Ramos (cell line): ENCODE measurements at regions not wholly inside any gene's neighbourhood (a gene's known extent, or its start where the extent isn't known, plus 50 kb on each side); places are given as distances from the start of the nearest gene placed in this dataset.
"Not testable (repeated sequence)": the region's sequence is repeated elsewhere in the genome, so short reads cannot be mapped to it uniquely, and the experiment has no call there.

Experiments used
- in situ Hi-C: fragments of 300-500 bp; cut with MboI; formaldehyde crosslinking; loops from one replicate; pipeline ENCODE4 v1.14.3; 2022; ENCODE audit warnings: low sequenced_read_pairs; ENCODE audit not compliant: unreplicated experiment

GRCh38 chr10:78417425-78418370 is 384.0 kb downstream of the RPS24 start:
- in situ Hi-C loops: no loop called here

- in situ Hi-C loops: no loop called here
These were observed 386.0 kb downstream of the RPS24 start for GRCh38 chr10:78419481-78420265.

GRCh38 chr10:78420946-78421735 is 387.5 kb downstream of the RPS24 start:
- in situ Hi-C loops: no loop called here

DNA sequence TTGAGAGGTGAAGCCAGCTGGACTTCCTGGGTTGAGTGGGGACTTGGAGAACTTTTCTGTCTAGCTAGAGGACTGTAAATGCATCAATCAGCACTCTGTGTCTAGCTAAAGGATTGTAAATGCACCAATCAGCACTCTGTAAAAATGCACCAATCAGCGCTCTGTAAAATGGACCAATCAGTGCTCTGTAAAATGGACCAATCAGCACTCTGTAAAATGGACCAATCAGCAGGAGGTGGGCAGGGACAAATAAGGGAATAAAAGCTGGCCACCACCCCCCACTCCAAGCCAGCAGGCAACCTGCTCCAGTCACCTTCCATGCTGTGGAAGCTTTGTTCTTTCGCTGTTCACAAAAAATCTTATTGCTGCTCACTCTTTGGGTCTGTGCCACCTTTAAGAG is 390.4 kb downstream of the RPS24 start:
- in situ Hi-C loops: not testable (repeated sequence)

DNA sequence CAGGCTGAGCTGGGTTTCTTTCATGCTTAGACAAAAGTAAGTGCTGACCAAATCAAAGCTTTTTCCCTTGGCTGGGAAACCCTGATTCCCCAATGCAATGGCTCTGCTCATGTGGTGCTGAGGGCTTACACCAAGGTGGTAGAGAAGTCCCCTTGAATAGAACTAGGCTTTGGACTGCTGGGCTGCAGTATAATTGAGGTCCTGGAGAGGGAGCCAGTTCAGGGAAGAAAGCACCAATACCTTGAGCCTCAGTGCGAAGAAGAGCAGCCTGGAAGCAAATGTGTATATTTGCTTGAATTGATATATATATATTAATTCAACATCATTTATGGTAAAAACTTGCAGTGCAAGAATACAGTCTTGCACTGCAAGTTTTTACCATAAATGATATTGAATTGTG is 391.1 kb downstream of the RPS24 start:
- in situ Hi-C loops: no loop called here

DNA sequence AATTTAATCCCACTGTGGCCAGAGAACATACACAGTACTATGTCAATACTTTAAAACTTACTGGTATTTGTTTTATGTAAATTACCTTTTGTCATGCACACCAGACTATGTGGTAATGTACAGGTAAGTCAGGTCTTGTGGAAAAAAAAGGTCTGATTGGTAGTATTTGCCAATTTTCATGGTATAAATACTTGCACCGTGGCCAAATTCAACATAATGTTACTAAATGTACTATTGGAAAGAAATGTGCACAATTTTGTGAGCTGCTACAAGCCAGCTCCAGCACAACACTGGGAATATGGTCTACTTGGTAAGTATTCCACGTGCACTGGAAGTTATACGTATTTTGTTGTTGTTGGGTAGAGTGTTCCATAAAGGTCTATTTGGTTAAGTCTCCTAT is 392.5 kb downstream of the RPS24 start:
- in situ Hi-C loops: no loop called here

DNA sequence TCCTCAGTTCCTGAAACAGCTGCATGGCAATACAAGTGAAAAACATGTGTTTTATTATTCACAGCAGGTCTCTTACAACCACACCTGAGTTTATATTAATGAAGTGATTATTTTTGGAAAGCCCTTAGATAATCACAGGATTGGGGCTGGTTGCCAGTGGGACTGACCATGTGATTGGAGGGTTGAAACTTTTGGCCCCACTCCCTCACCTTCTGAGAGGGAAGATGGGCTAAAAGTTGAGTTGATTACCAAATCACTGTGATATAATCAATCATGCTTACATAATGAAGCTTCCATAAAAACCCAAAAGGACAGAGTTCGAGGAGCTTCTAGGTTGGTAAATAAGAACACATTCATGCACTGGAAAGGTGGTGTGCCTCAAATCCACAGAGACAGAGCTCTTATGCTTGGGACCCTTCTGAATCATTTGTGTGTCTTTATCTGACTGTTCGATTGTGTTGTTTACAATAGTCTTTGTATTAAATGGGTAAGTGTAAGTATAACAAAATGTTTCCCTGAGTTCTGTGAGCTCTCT is 393.9 kb downstream of the RPS24 start:
- in situ Hi-C loops: no loop called here

DNA sequence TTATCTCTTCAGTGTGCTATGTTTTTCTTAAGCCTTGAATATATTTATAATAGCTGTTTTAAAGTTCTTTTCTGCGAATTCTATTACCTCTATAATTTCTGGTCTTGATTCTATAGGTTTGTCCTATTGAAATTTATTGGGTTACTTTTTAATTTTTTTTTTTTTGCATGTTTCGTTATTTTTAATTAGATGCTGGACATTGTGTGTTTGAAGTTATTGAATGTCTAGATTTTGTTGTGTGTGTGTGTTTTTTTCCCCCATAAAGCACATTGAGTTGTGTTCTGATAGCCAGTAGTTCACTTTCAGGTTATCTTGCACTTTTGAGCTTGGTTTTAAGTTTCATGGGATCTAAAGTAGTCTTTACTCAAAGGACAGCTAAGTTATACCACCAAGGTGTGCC is 394.9 kb downstream of the RPS24 start:
- in situ Hi-C loops: no loop called here

DNA sequence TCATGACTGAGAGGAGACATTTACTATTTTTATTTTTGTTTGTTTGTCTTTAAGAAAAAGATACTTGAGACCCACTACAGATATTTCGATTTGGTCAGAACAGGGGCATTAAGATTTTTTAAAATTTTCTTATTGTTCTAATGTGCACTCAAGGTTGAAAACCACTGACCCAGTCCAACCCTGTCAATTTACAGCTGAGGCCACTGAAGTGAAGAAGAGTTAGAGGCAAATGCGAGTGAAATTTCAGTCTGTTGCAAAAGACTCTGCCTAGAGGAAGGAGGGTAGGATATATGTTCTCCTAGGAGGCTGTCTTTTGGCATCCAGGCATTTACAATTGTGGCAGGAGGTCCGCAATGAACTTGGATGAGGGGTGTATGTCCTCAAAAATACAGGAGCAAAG is 396.3 kb downstream of the RPS24 start:
- in situ Hi-C loops: no loop called here

DNA sequence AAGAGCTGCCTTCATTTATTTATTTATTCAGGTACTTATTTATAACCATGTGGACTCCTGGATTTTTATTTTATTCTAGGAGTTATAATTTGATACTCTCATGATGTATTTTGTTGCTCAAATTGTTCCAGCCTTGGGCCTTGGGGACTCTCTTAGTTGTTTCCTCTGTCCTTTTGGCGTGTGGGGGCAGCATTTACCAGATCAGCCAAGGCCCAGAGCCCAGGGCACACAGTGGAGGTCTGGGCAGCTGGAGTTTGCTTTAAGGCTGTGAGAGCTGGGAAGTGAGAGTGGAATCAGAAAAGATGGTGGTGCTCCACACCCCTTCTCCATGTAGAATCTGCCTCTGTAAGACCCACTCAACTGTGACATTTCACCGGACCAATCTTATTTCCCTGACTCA is 398.9 kb downstream of the RPS24 start:
- in situ Hi-C loops: no loop called here

DNA sequence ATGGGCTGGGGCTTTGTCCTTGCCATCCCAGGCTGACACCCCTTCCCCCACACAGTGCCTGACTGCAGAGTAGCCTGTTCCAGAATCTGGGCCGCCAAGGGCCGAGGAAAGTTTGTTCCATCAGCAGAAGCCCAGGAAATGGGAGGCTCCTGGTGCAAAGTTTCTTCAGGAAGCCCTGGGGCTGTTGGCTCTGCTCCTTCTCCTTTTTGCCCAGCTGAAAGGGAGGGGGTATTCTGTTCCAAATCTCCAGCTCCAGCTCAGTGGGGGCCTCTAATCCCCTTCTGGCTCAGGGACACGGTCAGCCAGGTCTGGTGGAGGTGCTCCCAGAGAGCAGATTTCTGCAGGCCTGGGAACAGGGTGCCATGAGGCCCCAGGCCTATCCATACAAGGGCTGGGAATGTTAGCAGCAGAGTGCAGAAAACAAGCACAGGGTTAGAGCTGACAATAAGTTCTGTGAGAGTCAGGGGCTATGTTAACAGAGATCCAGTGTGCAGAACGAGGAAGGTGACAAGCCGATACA is 399.5 kb downstream of the RPS24 start:
- in situ Hi-C loops: no loop called here

DNA sequence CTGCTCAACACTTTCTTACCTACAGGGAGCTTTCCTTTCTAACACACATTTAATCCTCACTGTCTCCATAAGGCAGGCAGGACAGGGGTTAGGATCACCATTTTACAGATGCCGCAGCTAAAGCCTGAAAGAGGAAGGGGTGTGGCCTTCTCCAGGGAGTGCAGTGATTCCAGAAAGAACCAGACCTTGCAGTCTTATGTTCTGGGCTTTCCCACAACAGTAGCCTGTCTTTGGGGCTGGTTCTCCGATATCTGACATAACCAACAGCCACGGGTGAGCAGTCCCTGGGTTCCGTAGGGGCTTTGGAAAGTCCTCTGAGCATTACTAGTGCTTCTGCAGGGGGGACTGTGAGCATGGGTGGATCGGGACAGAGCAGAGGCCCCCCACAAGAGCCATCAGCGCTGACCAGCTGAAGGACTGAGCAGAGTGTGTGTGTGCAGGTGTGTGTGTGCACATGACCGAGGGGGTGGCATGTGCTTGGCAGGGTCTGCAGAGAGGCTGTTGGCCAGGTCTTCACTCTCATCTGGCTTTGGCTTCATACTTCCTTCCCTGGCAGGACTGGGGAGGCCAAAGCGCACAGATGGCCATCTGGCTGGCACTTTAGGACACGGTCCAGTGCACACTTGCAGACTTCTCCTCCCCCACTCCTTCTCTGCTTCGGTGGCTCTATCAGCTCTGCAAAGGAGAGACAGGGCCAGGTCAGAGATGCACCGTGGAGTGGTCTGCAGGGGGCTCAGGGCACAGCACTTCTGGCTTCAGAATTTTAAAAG is 400.3 kb downstream of the RPS24 start:
- in situ Hi-C loops: no loop called here

- in situ Hi-C loops: no loop called here
These were observed 401.2 kb downstream of the RPS24 start for GRCh38 chr10:78434886-78435285.

- in situ Hi-C loops: no loop called here
These were observed 402.0 kb downstream of the RPS24 start for GRCh38 chr10:78435484-78436221.

GRCh38 chr10:78436222-78436573 is 402.5 kb downstream of the RPS24 start:
- in situ Hi-C loops: no loop called here

DNA sequence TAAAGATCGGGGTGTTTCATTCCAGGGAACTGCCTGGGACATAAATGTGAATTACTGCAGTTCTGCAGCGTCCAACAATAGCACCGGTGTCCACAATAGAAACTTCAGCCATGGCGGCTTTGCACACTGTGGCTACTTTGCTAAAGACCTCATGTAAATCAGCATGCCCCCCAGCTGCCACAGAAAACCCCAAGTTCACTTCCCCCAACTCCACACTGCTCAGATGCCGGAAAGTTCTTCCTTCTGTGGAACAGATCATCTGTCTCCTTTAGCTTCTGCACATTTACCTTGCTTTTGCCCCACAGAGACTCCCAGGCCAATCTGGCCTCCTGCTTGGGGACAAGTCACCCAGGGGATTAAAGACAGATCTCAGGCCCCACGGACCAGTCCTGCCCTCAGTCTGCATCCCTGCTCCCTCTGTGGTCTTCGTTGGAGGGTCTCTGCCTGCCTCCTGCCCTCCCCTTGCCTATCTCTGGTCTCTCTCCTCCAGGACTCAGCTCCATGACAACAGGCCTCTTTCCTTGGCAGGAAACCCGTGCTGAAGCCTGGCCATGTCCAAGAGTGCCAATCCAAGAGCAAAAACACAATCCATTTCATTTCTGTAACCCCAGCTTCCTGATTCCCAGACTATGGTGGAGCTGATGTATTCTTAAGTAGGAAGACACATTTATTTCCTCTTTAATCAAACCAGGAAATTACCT is 403.2 kb downstream of the RPS24 start:
- in situ Hi-C loops: no loop called here

GRCh38 chr10:78437407-78437768 is 403.7 kb downstream of the RPS24 start:
- in situ Hi-C loops: no loop called here
